NCI-H1105 treated with DMSO at 0.1 percent for 48 hours (cell line): ENCODE measurements at regions not wholly inside any gene's neighbourhood (a gene's known extent, or its start where the extent isn't known, plus 50 kb on each side); places are given as distances from the start of the nearest gene placed in this dataset.

ENCODE experiments used
- DNase-seq: peaks from one replicate; lab custom pipeline; 2025; lab: John Stamatoyannopoulos, UW

GRCh38 chr10:10584161-10584560 lies 433.5 kb upstream of the CELF2 start:
- no peak for DNase-seq

GRCh38 chr10:10587744-10588393 lies 429.8 kb upstream of the CELF2 start:
- DNase-seq: no peak

- no peak for DNase-seq
Measured at GRCh38 chr10:10589540-10590303, 427.9 kb upstream of the CELF2 start.

- DNase-seq: no peak
Measured at GRCh38 chr10:10591715-10592341, 425.8 kb upstream of the CELF2 start.

- DNase-seq: no peak
Measured at GRCh38 chr10:10596256-10596655, 421.4 kb upstream of the CELF2 start.

GRCh38 chr10:10598297-10598696 lies 419.4 kb upstream of the CELF2 start:
- no peak for DNase-seq

GRCh38 chr10:10600004-10600403 lies 417.7 kb upstream of the CELF2 start:
- no peak for DNase-seq

GRCh38 chr10:10605551-10606081 lies 412.1 kb upstream of the CELF2 start:
- DNase-seq: no peak

GRCh38 chr10:10609379-10609955 lies 408.2 kb upstream of the CELF2 start:
- DNase-seq: no peak

- DNase-seq: no peak
Measured at GRCh38 chr10:10610171-10610570, 407.5 kb upstream of the CELF2 start.

- no peak for DNase-seq
Measured at GRCh38 chr10:10612151-10612550, 405.5 kb upstream of the CELF2 start.

GRCh38 chr10:10613656-10614244 lies 403.9 kb upstream of the CELF2 start:
- no peak for DNase-seq

- no peak for DNase-seq
Measured at GRCh38 chr10:10617686-10618085, 400.0 kb upstream of the CELF2 start.

GRCh38 chr10:10618139-10618538 lies 399.5 kb upstream of the CELF2 start:
- no peak for DNase-seq

- DNase-seq: no peak
Measured at GRCh38 chr10:10623958-10624566, 393.6 kb upstream of the CELF2 start.

- DNase-seq: no peak
Measured at GRCh38 chr10:10624567-10624962, 393.1 kb upstream of the CELF2 start.

- DNase-seq: no peak
Measured at GRCh38 chr10:10625491-10625890, 392.2 kb upstream of the CELF2 start.

- DNase-seq: no peak
Measured at GRCh38 chr10:10626734-10627133, 390.9 kb upstream of the CELF2 start.

GRCh38 chr10:10627414-10627813 lies 390.3 kb upstream of the CELF2 start:
- DNase-seq: no peak

GRCh38 chr10:10629512-10629911 lies 388.2 kb upstream of the CELF2 start:
- no peak for DNase-seq

GRCh38 chr10:10630281-10630680 lies 387.4 kb upstream of the CELF2 start:
- DNase-seq: no peak

- no peak for DNase-seq
Measured at GRCh38 chr10:10630782-10631181, 386.9 kb upstream of the CELF2 start.
